ENCODE measurements at regions not wholly inside any gene's neighbourhood (a gene's known extent, or its start where the extent isn't known, plus 50 kb on each side); places are given as distances from the start of the nearest gene placed in this dataset.

DNA sequence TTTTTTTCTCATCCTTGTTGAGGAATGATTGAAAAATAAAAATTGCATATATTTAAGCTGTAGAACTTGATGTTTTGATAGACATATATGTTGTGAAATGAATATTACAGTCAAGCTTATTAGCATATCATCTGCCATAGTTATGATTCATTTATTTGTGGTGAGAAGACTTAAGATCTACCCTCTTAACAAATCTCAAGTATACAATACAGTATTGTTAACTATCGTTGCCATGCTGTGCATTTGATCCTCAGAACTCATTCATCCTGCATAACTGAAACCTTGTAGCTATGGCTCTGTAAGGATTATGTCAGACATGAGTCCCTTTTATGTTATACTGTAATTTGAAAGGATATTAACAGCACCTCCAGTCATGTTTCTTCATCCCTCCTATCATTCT lies 2045.3 kb downstream of the ARAP2 start:
- no peak for TF ChIP-seq POLR2A (IDR thresholded peaks at IDR 0.05; ENCODE audit: low read depth, low read length)
- no peak for TF ChIP-seq TAF1 (IDR thresholded peaks at IDR 0.05; ENCODE audit: borderline replicate concordance, low read depth, low read length)
- no peak for TF ChIP-seq POLR2AphosphoS5 (IDR thresholded peaks at IDR 0.05; ENCODE audit: low read depth, low read length)
